HG02759 (cell line): ENCODE measurements at regions not wholly inside any gene's neighbourhood (a gene's known extent, or its start where the extent isn't known, plus 50 kb on each side); places are given as distances from the start of the nearest gene placed in this dataset.
"Not testable (repeated sequence)": the region's sequence is repeated elsewhere in the genome, so short reads cannot be mapped to it uniquely, and the experiment has no call there.

Source experiments
- ATAC-seq: cut with Tn5 transposase; IDR thresholded peaks from one replicate; pipeline ENCODE4 v1.9.1; 2021; ENCODE audit warnings: mild to moderate bottlenecking, moderate library complexity; ENCODE audit not compliant: unreplicated experiment

DNA sequence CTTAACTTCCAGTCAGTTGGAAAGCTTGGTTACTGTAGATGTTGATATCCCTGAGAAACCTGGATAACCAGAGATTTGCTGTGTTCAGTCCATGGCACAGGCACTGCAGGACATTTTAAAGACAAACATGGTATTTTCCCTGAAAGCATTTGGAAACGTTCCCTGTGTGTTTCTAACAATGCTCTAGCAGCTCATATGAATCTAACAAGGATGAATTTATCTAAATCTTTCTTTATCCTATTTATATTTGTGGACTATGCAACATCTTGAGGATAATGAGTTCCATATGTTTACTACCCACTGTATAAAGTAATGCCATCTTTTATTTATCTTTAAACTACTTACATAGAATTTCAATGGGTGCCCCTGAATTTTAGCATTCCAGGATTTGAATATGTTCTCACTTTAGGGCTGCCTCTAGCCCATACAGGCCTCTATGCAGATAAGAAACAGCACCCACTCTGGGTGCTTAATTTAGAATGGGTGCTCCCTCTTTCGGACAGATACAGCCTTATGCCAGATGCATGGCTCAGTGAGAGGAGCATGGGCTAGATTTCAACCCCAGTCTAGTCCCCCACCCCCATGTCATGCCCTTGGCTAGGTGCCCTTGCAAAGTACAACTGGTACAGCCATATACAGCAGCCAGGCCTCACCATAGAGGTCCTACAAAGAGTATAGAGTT, 50.6 kb upstream of the NEMP2 start:
- no peak for ATAC-seq

DNA sequence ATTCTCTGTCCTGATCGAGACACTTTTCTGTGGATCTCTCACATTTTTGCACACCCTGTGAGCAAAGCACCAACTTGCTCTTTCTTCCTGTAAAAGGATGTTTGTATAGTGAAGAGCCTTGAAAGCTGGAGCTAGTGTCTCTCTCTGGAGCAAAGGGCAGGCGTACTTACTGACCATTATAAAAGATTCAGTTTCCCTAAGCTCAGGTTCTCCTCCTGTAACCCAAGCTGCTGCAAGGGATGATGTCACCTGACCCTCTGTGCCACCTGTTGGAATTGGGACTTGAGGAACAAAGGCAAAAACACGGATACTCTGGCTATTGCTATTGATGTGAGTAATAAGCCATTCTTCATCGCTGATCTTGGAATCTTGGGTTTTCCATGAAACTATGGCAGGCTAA, 52.6 kb upstream of the NEMP2 start:
- ATAC-seq = no peak

DNA sequence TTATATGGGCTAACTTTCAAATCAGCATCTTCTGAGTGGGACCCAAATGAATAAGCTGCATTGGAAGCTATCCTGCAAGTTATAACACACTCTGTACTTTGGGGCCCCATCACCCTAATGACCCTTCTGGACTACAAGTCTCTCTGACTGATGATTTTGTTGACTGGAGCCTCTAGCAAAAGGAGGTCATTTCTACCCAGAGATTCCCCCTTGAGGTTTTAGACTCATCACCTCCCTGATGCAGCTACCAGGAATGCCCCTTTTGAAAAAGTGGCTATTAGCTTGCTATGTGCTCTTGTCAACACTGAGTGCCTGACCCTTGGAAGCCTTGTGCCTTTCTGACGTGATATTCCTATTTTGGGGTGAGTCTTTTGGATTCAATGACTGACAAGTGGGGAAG, 54.5 kb upstream of the NEMP2 start:
- peak; percentile 50 for ATAC-seq

DNA sequence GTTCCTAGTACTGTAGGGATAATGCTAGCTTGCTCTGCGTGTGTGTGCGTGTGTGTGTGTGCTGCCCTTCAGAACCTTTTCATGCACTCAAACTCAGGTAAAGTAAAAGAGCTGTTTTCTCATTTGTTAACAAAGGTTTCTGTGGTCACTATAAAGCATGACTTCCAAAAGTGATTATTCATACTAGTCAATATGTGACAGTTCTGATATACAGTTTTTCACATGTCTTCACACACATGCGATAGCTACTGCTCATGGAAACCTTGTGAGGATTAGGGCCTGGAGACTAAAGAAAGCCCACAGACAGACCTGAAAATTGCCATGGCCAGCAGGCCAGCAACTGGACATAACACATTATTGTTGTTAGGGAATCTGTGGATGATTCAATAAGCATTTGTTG, 56.9 kb upstream of the NEMP2 start:
- ATAC-seq = no peak

DNA sequence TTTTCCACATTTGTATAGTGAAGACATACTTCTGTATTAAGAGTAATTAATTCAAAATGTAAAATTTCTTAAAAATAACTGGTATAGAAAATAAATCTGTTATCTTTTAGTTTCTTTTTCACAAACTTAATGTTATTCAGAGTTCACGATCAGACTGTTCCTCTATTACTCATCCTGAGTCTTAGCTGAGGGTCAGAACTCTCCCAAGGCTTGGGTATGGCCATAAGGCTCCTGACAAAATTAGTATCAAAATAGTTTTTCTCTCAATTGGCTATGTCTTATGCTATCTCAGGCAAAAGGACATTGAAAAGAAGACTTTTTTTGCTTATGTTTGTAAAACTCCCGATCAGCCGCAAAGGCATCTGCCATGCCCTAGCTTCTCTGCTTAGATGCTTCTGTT, 56.1 kb upstream of the NAB1 start:
- no peak for ATAC-seq

DNA sequence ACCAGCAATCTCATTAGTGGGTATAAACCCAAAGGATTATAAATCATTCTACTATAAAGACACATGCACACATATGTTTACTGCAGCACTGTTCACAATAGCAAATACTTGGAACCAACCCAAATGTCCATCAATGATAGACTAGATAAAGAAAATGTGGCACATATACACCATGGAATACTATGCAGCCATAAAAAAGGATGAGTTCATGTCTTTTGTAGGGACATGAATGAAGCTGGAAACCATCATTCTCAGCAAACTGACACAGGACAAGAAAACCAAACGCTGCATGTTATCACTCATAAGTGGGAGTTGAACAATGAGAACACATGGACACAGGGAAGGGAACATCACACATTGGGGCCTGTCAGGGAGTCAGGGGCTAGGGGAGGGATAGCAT, 53.0 kb upstream of the NAB1 start:
- ATAC-seq = not testable (repeated sequence)

DNA sequence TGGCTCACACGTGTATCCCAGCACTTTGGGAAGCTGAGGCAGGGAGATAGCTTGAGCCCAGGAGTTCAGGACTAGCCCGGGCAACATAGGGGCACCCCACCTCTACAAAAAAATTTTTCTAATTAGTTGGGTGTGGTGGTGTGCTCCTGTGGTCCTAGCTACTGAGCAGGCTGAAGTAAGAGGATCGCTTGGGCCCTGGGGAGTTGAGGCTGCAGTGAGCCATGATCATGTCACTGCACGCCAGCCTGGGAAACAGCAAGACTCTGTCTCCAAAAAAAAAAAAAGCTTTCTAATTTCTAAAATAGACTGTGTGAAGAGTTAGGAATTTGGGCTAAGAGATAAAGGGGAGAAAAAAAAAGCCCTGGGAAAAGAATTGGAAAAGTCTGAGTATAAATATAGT, 51.9 kb upstream of the NAB1 start:
- no peak for ATAC-seq

DNA sequence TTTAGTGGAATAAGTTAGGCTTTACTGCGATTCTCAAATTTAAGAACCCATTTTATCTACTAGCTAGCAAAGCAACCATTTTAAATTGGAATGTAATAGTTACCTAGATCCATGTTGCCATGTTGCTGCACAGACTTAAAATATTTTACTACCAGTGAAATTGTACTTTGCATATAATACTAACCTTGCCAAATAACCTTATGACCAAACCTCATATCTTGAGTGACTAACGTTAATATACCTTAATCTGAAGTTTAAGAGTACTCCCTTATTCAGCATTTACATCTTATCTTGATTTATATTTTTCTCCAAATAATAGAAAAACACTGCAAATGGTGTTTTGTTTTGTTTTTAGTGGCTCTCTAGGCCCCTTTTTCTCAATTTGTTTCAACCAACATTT, 50.3 kb upstream of the NAB1 start:
- ATAC-seq = no peak

DNA sequence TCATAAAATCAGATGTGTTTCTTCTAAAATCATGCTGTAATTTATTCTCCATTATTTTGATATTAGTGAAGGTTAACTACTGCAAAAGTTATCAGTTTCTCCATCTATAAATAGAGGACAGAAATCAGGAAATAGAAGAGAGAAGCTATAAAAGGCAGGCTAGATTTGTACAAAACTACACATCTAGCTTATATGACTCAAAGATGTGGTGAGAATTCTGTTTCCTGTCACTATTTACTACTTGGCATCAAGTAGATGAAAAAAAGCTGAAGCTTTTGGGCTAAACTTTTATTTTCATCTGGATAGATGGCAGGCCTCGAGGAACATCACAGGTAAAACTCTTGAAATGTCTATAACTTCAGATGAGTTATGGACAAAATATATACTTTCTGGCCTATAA, 49.8 kb upstream of the NAB1 start:
- no peak for ATAC-seq
